Body of pancreas (tissue), 4 donors: ENCODE measurements at regions not wholly inside any gene's neighbourhood (a gene's known extent, or its start where the extent isn't known, plus 50 kb on each side); places are given as distances from the start of the nearest gene placed in this dataset.

ENCODE experiments used
- CTCF ChIP-seq, 7 experiments: fragments of 450-650 bp in 4 of 7; fragments of 200-600 bp in 3 of 7; sonication (generic) in 3 of 7; IDR thresholded peaks; one replicate each; pipeline ENCODE4 v1.5.1; 2016 to 2019; ENCODE audit warnings: antibody characterized with exemption in 7 of 7
- POLR2A ChIP-seq, 3 donors: fragments of 450-650 bp; IDR thresholded peaks; one replicate each; pipeline ENCODE4 v1.6.1; 2016; ENCODE audit warnings: antibody characterized with exemption in 3 of 3, mild to moderate bottlenecking in 2 of 3

DNA sequence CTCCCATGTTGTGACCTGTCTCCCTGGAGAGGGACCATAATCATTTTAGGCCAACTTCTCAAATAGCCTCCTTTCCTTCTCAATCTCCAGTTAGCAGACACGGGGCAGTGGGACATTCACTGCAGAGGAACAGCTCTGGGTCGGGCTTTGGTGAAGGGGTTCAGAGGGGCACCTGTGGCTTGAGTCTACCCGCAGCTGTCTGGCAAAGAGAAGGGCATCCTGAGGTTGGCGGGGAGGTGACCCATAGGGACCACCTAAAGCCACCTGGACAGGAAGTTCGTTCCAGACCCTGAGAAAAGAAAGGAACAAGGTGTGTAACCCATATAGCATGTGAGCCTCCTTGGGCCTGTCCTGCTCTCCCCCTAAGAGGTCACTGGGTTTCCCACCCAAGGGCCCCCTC is 155.0 kb downstream of the OAT start:
- TF ChIP-seq CTCF (IDR thresholded peaks at IDR 0.05) (no peak), POLR2A (IDR thresholded peaks at IDR 0.05) (no peak)
